ENCODE measurements at regions not wholly inside any gene's neighbourhood (a gene's known extent, or its start where the extent isn't known, plus 50 kb on each side); places are given as distances from the start of the nearest gene placed in this dataset.
A peak's percentile ranks its signal among the peaks of the same experiment; 100 is the strongest.
"Not testable (repeated sequence)": the region's sequence is repeated elsewhere in the genome, so short reads cannot be mapped to it uniquely, and the experiment has no call there.

GRCh38 chrX:138847930-138848329, 136.4 kb upstream of the FGF13 start:
- peak in 4 of 9 donors; percentile 13 to 29 (median 17) for TF ChIP-seq CTCF (IDR thresholded peaks at IDR 0.05)
- peaks cover 0 to 2% (median 0%) of the 10 kb centered on the region in 9 donors for H3K4me1 ChIP-seq
- H3K36me3 ChIP-seq, result no peaks in the 10 kb centered on the region
- ATAC-seq (no peak), DNase-seq (no peak)
- H3K27ac ChIP-seq, result no peak overlapping the region
- H3K27me3 ChIP-seq, result peaks cover 0 to 28% (median 0%) of the 10 kb centered on the region in 7 donors
- WGBS, 2 donors, result 38 to 44% methylated on average over 3 of the region's 3 CpGs
- no peak overlapping the region for H3K4me3 ChIP-seq
- H3K9me3 ChIP-seq, result no peaks in the 10 kb centered on the region
- intact Hi-C loops (cut with DNase I), result loop anchor here in 1 of 10 donors (2.0 kb wide), 1 partner anchor 57 kb away; no protein-coding TSS in a partner anchor

GRCh38 chrX:138845786-138846185, 134.3 kb upstream of the FGF13 start:
- Histone ChIP-seq H3K4me3 (no peak overlapping the region), H3K4me1 (peaks cover 0 to 2% (median 0%) of the 10 kb centered on the region in 9 donors), H3K9me3 (no peaks in the 10 kb centered on the region), H3K36me3 (no peaks in the 10 kb centered on the region), H3K27ac (no peak overlapping the region), H3K27me3 (peaks cover 0 to 33% (median 0%) of the 10 kb centered on the region in 7 donors)
- WGBS, 2 donors, result 86 to 91% methylated on average over 3 of the region's 3 CpGs
- DNase-seq (no peak), ATAC-seq (no peak)
- no peak for TF ChIP-seq CTCF (IDR thresholded peaks at IDR 0.05)
- intact Hi-C loops (cut with DNase I), result loop anchor here in 1 of 10 donors (2.0 kb wide), 1 partner anchor 59 kb away; no protein-coding TSS in a partner anchor

DNA sequence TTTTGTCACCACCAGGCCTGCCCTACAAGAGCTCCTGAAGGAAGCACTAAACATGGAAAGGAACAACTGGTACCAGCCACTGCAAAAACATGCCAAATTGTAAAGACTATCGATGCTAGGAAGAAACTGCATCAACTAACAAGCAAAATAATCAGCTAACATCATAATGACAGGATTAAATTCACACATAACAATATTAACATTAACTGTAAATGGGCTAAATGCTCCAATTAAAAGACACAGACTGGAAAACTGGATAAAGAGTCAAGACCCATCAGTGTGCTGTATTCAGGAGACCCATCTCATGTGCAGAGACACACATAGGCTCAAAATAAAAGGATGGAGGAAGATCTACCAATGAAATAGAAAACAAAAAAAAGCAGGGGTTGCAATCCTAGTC, 95.9 kb upstream of the FGF13 start:
- peaks cover 0 to 25% (median 0%) of the 10 kb centered on the region in 11 donors for H3K9me3 ChIP-seq
- H3K4me1 ChIP-seq; H3K4me3 ChIP-seq; DNase-seq; ATAC-seq; intact Hi-C loops (cut with DNase I); H3K27ac ChIP-seq; H3K36me3 ChIP-seq; H3K27me3 ChIP-seq: not testable (repeated sequence)
- 77% methylated on average over 1 of the region's 1 CpG; no CpG with 5 or more reads in 1 of the 2 donors for WGBS, 2 donors

DNA sequence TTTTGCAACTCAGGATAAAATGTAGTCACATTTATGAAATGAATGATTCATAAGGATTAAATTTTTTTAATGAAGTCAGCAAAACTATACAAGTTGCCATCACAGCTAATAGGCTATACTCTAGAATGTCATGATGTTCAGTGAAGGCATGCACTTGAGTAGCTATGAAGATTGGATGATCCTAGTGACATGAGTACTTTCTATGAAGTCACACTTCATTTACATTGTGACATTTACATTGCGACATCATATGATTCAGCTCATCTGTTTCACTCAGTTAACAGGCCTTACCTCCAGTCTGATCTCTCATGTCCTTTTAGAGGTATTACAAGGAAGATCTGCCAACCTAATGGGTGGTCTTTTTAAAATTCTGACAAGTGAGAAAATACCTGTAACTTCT, 82.7 kb upstream of the FGF13 start:
- WGBS, 2 donors, result 91 to 100% methylated on average over 1 of the region's 1 CpG
- Histone ChIP-seq H3K36me3 (no peaks in the 10 kb centered on the region), H3K27ac (no peak overlapping the region), H3K4me3 (no peak overlapping the region), H3K9me3 (peaks cover 0 to 5% (median 0%) of the 10 kb centered on the region in 11 donors), H3K27me3 (no peaks in the 10 kb centered on the region), H3K4me1 (no peaks in the 10 kb centered on the region)
- intact Hi-C loops (cut with DNase I), result no loop called here
- DNase-seq, result no peak
- no peak for TF ChIP-seq CTCF (IDR thresholded peaks at IDR 0.05)
- ATAC-seq, result no peak

GRCh38 chrX:138791551-138791950, 80.0 kb upstream of the FGF13 start:
- WGBS, 2 donors, result 48 to 68% methylated on average over 1 of the region's 1 CpG
- intact Hi-C loops (cut with DNase I), result no loop called here
- H3K27ac ChIP-seq, result no peak overlapping the region
- no peak for ATAC-seq
- H3K36me3 ChIP-seq, result no peaks in the 10 kb centered on the region
- no peak for DNase-seq
- H3K4me3 ChIP-seq, result no peak overlapping the region
- H3K4me1 ChIP-seq, result no peaks in the 10 kb centered on the region
- H3K27me3 ChIP-seq, result no peaks in the 10 kb centered on the region
- no peaks in the 10 kb centered on the region for H3K9me3 ChIP-seq
- TF ChIP-seq CTCF (IDR thresholded peaks at IDR 0.05), result no peak

Measured in heart right ventricle (tissue), 16 donors.